ENCODE measurements at regions not wholly inside any gene's neighbourhood (a gene's known extent, or its start where the extent isn't known, plus 50 kb on each side); places are given as distances from the start of the nearest gene placed in this dataset.

DNA sequence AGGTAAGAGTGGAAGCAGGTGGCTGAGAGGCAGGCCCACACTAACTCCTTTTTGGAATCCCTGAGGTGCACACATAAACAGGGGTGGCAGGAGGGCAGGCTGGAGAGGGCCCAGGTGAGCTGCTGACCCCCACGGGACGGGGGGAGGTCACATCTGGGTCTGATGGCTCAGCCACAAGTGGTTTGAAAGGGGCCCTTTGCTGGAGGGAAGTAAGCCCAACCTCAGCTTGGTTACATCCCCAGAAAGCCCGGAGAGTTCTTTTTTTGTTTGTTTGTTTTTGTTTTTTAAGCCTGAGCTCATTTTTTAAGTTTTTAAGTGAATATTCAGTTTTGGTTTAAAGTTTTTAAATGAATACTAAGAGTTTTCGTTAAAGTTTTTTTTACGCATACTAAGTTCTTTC, 72.8 kb upstream of the CUX1 start:
- TF ChIP-seq, protein P1, sequence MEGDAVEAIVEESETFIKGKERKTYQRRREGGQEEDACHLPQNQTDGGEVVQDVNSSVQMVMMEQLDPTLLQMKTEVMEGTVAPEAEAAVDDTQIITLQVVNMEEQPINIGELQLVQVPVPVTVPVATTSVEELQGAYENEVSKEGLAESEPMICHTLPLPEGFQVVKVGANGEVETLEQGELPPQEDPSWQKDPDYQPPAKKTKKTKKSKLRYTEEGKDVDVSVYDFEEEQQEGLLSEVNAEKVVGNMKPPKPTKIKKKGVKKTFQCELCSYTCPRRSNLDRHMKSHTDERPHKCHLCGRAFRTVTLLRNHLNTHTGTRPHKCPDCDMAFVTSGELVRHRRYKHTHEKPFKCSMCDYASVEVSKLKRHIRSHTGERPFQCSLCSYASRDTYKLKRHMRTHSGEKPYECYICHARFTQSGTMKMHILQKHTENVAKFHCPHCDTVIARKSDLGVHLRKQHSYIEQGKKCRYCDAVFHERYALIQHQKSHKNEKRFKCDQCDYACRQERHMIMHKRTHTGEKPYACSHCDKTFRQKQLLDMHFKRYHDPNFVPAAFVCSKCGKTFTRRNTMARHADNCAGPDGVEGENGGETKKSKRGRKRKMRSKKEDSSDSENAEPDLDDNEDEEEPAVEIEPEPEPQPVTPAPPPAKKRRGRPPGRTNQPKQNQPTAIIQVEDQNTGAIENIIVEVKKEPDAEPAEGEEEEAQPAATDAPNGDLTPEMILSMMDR (conservative IDR thresholded peaks at IDR 0.05; ENCODE audit: low read depth, low read length): no peak
- TF ChIP-seq EZH2phosphoT487 (IDR thresholded peaks at IDR 0.05; ENCODE audit: borderline replicate concordance, low read length) (no peak), EZH2 (IDR thresholded peaks at IDR 0.05; ENCODE audit: low read length, unreplicated experiment) (no peak)
